D721Med (cell line): ENCODE measurements at regions not wholly inside any gene's neighbourhood (a gene's known extent, or its start where the extent isn't known, plus 50 kb on each side); places are given as distances from the start of the nearest gene placed in this dataset.

Experiments
- DNase-seq: peaks from one replicate; pipeline ENCODE4 v3.0.0; 2011; ENCODE audit warnings: low spot score; ENCODE audit not compliant: insufficient read length
- FAIRE-seq: peaks from 2 replicates; lab custom pipeline; 2011; peaks lifted over from hg19 to GRCh38; lab: Jason Lieb, UNC
- CTCF ChIP-seq: IDR thresholded peaks from 2 replicates; pipeline ENCODE4 v1.5.1; 2012; ENCODE audit warnings: mild to moderate bottlenecking, control low read depth; ENCODE audit not compliant: insufficient read depth; ENCODE audit errors: missing control alignments

- TF ChIP-seq CTCF: no peak
- no peak for FAIRE-seq
- no peak for DNase-seq
Measured at GRCh38 chr17:77036136-77036840, 104.5 kb upstream of the SEC14L1 start.

GRCh38 chr17:77036841-77037381 lies 103.9 kb upstream of the SEC14L1 start:
- no peak for FAIRE-seq
- DNase-seq: no peak
- TF ChIP-seq CTCF: peak; percentile 22

- TF ChIP-seq CTCF: no peak
- FAIRE-seq (no peak), DNase-seq (no peak)
Measured at GRCh38 chr17:77037943-77038342, 102.8 kb upstream of the SEC14L1 start.

GRCh38 chr17:77038884-77039555 lies 101.7 kb upstream of the SEC14L1 start:
- FAIRE-seq (no peak), DNase-seq (no peak)
- no peak for TF ChIP-seq CTCF

- no peak for DNase-seq
- no peak for FAIRE-seq
Measured at GRCh38 chr17:77042476-77043231, 98.1 kb upstream of the SEC14L1 start.

GRCh38 chr17:77045441-77046041 lies 95.2 kb upstream of the SEC14L1 start:
- TF ChIP-seq CTCF: no peak
- DNase-seq: no peak
- no peak for FAIRE-seq

More at GRCh38 chr17:77042476-77043231, 98.1 kb upstream of the SEC14L1 start:
- TF ChIP-seq CTCF: no peak
